Fibroblast of the aortic adventitia (primary cell): ENCODE measurements at regions not wholly inside any gene's neighbourhood (a gene's known extent, or its start where the extent isn't known, plus 50 kb on each side); places are given as distances from the start of the nearest gene placed in this dataset.

Experiments
- DNase-seq: peaks from one replicate; pipeline ENCODE4 v3.0.0-alpha.2; 2010; ENCODE audit warnings: low read depth
- H3K4me3 ChIP-seq: 2 replicates; pipeline ENCODE4 v1.5.1; 2011; ENCODE audit warnings: low read depth, mild to moderate bottlenecking, control low read depth, low read length, moderate library complexity
- CTCF ChIP-seq: IDR thresholded peaks from 2 replicates; pipeline ENCODE4 v1.5.1; 2011; ENCODE audit warnings: mild to moderate bottlenecking, low read length, control low read depth, inconsistent platforms; ENCODE audit not compliant: insufficient read depth

DNA sequence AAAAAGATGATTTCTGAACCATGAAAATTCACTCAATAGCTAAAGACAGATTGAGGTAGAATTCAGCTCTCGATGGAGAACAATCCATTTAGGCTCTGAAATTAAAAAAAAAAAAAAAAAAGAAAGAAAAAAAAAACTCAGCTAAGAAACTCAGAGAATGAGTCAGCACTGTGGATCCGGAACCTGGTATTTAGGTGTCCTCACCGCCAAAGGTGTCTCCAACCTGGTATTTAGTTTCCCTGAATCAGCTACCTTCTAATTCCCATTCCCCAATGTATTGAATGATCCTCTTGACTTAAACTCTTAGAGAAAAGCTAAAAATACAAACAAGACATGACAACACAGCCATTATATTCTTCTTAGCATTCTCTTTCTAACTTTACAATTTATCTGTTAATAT lies 150.3 kb upstream of the RASGEF1B start:
- TF ChIP-seq CTCF = no peak
- H3K4me3 ChIP-seq = no peak overlapping the region
- no peak for DNase-seq

DNA sequence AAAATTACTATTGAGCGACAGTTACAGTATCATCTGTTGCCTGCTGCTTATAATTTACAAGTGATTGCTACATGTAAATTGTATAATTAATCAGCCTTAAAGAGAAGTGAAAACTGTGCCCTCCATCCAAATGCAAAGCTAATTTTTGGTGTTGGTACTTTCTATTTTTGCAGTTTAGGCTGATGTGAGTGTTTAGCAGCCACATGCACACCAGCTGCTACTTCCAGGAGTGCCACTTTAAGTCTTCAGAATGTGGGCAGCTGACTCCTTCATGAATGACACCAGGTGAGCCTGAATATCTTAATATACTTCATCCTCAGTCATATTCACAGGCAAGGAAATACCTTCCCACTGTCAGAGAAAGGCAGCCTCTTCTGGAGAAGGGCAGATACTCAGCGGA lies 149.8 kb upstream of the RASGEF1B start:
- no peak overlapping the region for H3K4me3 ChIP-seq
- DNase-seq = no peak
- no peak for TF ChIP-seq CTCF

- H3K4me3 ChIP-seq = no peak overlapping the region
- TF ChIP-seq CTCF = no peak
- no peak for DNase-seq
Observed at GRCh38 chr4:81620442-81620841, 148.7 kb upstream of the RASGEF1B start.

DNA sequence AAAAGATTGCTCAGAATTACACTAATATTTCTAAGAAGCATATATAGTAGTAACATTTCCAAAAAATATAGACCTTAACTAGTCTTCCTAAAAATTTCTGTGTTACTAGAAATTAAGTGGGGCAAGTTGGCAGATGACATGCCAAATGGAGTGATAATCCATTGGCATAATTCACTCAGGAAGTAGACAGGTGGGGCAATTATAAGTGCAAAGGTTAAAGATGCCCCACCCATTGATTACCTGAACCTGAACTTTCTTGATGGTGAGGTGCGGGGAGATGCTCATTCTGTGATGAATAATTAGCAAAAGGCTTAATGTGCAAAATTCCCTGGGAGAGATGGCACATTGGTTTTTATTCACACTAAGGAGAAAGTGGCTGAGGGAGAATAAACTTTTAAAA lies 145.8 kb upstream of the RASGEF1B start:
- H3K4me3 ChIP-seq = no peak overlapping the region
- TF ChIP-seq CTCF = no peak
- DNase-seq = no peak

DNA sequence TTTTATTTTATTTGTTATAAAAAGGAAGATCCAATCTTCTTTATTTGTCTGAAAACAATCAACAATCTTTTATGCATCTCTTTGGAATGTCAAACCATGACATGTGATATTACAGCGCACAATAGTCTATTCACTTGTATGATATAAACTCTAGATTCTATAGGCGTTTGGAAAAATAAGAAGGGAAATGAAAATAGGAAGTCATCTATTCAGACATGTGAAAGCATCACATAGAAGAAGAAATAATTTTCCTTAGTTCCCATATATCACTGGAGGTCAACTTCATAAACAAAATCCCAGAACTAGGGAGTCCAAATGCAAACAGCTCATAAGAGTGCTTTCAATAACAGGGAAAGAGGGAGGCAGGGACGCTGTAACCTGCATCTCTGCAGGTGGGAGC lies 139.5 kb upstream of the RASGEF1B start:
- DNase-seq = no peak
- H3K4me3 ChIP-seq = no peak overlapping the region
- TF ChIP-seq CTCF = no peak

GRCh38 chr4:81609844-81610243 lies 138.1 kb upstream of the RASGEF1B start:
- no peak overlapping the region for H3K4me3 ChIP-seq
- no peak for TF ChIP-seq CTCF
- no peak for DNase-seq

GRCh38 chr4:81607950-81608349 lies 136.2 kb upstream of the RASGEF1B start:
- no peak for TF ChIP-seq CTCF
- no peak for DNase-seq
- no peak overlapping the region for H3K4me3 ChIP-seq
